NCI-H748 treated with DMSO at 0.1 percent for 48 hours (cell line): ENCODE measurements at regions not wholly inside any gene's neighbourhood (a gene's known extent, or its start where the extent isn't known, plus 50 kb on each side); places are given as distances from the start of the nearest gene placed in this dataset.
A peak's percentile ranks its signal among the peaks of the same experiment; 100 is the strongest.

Experiments
- DNase-seq: peaks from one replicate; lab custom pipeline; 2025; lab: John Stamatoyannopoulos, UW

GRCh38 chr3:103644450-103644849 is 1209.6 kb downstream of the ZPLD1 start:
- no peak for DNase-seq

DNA sequence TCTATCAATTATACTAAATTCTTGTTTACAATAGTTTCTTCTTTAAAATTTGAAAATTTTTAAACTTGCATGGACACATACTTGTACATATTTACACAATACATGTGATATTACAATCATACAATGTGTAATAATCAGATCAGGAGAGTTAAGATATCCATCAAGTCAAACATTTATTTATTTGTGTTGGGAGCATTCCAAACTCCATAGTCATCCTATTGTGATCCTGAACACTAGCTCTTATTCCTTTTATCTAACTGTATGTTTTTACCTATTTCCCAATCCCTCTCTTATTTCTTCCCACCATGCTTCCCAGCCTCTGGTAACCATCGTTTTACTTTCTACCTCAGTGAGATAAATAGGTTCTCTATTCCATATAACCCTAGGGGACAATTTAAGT is 1219.2 kb downstream of the ZPLD1 start:
- DNase-seq, result no peak

DNA sequence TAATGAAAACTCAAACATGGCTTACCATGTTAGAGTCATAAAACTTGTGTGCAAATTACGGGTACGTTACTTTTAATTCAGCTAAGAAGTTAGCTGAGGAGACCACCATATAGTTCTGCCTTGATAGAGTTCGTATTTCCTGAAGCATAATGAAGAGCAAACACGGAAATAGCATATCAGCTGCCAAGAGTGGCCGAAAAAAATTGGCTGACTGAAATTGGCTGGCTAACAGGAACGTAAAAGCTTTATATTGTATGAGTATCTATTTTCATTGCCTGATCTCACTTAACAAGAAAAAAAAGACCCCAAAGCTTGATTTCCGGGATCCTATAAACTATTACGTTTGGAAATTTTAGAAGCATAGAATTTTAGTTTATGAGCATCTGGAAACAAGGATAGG is 1222.9 kb downstream of the ZPLD1 start:
- no peak for DNase-seq

- DNase-seq, result no peak
Observed at GRCh38 chr3:103660810-103661209, 1226.0 kb downstream of the ZPLD1 start.

GRCh38 chr3:103662591-103662990 is 1227.8 kb downstream of the ZPLD1 start:
- DNase-seq, result no peak

DNA sequence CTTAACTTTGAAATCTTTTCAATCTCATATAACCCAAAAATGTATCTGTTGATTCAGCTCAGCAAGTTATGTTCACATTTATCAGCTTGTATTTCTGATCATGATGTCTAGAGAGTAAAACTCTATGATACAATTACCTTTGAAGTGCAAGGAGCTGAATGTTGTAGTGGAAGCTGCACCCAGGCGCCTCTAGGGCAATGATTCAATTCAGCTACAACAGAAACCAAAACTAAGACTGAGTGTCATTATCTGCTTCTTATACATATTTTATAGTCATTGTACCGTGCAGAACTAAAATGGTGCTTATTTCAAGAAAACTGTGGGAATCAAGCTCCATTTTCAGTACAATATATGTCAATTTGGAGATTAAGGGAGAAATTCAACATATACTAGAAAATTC is 1237.5 kb downstream of the ZPLD1 start:
- no peak for DNase-seq

DNA sequence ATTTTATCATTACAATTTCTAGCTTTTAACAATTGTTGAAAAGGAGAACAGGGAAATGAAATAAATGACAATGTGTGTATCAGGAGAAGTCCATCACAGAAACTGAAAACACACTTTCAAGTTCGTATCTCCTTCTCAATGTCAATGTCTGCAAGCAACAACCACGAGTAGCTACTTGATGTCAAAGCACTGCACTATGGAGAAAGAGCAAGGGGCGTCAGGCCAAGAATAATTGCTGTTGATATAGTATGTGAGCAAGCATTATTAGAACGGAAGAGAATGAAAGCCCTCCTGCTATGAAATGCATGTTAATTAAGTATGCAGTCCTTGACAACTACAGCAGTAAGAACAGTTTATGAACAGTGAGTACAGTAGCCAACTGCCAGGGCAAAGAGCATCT is 1250.1 kb downstream of the ZPLD1 start:
- peak; percentile 82 for DNase-seq

DNA sequence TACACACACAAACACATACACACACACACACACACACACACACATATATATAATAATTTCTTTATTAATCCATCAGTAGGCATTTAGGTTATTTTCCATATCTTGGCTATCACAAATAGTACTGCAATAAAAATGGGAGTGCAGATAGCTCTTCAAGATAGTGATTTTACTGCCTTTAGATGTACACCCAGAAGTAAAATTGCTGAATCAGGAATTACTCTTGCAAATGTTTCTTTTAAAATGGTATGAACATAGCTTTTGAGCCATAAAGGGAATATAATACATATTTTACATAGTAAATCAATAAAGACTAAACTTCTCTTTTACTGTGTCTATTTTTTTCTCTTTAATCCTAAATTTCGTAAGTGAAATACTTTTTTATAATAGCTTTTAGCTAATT is 1251.1 kb downstream of the ZPLD1 start:
- no peak for DNase-seq

DNA sequence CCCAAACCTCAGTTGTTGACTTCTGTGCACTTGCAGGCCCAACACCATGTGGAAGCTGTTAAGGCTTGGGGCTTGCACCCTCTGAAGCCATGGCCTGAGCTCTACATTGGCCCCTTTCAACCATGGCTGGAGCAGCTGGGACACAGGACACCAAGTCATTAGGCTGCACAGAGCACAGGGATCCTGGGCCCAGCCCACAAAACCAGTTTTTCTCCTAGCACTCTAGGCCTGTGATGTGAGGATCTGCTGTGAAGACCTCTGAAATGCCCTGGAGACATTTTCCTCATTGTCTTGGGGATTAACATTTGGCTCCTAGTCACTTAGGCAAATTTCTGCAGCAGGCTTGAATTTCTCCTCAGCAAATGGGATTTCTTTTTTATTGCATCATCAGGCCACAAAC is 1255.7 kb downstream of the ZPLD1 start:
- DNase-seq, result no peak

GRCh38 chr3:103693831-103694230 is 1259.0 kb downstream of the ZPLD1 start:
- no peak for DNase-seq

GRCh38 chr3:103698646-103699045 is 1263.8 kb downstream of the ZPLD1 start:
- no peak for DNase-seq

DNA sequence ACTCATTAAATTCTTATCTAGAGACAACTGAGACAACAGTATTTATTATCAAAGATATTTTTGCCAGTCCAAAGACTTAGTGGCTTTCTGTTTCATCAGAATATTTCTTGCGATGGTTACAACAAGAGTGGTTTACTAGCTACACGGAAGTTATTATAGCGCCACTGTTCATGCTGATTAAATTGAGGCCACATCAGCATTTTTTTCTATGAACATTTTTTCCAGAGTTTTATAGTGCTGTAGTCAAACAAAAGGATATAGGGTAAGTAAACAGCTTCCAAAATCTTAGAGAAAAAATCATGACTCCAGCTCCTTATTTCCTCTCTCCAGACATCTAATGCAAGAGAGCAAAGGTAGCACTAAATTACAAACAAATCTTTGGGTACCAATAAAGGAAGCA is 1264.4 kb downstream of the ZPLD1 start:
- no peak for DNase-seq

- DNase-seq, result no peak
Observed at GRCh38 chr3:103705641-103706040, 1270.8 kb downstream of the ZPLD1 start.

DNA sequence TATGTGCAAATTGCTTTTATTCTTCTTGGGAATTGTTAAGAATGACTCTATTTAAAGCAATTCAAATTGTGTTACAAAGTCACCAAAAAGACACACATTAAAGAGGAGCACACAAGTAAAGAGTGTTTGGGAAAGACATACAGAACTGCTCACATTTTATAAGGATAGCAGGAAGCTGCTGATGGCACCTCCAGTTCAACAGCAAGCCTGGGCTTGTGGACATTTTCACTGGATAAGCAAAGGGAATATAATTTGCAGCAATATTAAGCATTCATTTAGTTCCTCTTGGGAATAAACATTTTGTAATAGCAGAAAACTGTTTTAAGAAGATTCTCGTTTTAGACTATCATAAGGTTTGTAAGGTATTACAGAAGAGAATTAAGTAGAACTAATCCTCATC is 1271.9 kb downstream of the ZPLD1 start:
- DNase-seq, result no peak

GRCh38 chr3:103711670-103712069 is 1276.9 kb downstream of the ZPLD1 start:
- no peak for DNase-seq

DNA sequence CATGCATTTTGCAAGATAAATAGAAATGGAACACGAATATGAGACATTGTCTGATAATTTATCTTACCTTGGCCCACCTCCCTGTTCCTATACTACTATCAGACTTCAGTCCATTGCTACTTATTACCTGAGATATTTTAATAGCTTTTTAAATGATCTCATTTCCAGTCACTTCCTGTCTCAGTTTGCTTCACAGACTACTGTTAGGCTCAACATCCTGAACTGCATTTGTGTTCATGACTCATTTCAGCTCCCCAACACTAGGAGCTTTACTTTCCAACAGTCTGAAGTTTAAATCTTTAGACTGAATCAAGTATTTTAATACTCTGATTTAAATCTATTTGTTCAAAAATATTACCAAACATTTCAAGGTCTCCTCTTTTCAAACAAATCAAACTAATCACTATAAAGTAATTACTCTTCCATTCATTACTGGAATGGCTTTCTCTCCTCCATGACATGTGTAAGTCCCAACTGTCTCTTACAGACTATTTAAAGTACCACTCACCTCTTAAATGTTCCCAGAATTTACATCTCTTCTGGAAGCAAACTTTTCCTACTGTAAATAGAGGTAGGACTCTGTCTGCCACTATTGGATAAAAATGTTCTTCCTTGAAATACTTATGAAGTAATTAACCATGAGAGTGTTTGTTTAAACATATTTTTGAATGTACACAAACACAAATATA is 1277.6 kb downstream of the ZPLD1 start:
- peak; percentile 4 for DNase-seq

- no peak for DNase-seq
Observed at GRCh38 chr3:103729547-103729946, 1294.7 kb downstream of the ZPLD1 start.

GRCh38 chr3:103730744-103731143 is 1295.9 kb downstream of the ZPLD1 start:
- no peak for DNase-seq

GRCh38 chr3:103752986-103753385 is 1318.2 kb downstream of the ZPLD1 start:
- no peak for DNase-seq

GRCh38 chr3:103767635-103768034 is 1332.8 kb downstream of the ZPLD1 start:
- peak; percentile 50 for DNase-seq

DNA sequence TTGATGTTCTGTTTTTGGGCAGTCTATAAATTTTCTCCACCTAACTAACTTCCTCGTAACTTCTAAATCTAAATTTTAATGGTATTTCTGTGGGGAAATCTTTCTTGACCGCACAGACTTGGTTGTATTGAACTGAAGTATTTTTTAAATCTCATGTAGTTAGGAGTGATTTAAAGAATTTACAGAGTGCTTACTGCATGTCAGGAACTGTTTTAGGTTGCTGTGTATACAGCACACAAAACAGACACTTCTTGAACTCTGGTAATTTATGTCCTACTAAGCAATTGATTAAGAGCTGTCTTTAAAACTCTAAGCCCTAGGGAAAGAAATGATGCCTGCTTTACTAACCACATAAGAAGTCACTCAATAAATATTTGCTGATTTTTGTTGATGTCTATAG is 1350.2 kb downstream of the ZPLD1 start:
- no peak for DNase-seq

- DNase-seq, result no peak
Observed at GRCh38 chr3:103785537-103785936, 1350.7 kb downstream of the ZPLD1 start.

DNA sequence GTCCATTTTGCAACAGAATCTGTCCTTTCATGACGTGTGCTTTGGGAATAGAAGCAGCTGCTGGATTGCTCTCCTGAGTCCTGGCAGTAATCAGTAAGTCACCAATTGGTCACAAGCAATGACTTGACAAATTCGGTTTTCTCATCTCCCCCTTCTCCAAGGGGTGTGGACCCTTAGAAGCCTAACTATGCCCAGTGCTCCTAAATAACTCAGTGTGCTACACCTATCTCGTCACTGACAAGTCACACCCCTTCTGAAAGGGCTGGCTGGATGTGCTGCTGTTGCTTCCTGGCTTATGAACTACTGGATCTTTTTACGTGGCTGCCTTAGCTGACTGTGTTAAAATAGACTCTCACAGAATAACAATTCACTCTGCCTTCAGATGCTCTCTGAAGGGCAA is 1351.5 kb downstream of the ZPLD1 start:
- DNase-seq, result no peak

DNA sequence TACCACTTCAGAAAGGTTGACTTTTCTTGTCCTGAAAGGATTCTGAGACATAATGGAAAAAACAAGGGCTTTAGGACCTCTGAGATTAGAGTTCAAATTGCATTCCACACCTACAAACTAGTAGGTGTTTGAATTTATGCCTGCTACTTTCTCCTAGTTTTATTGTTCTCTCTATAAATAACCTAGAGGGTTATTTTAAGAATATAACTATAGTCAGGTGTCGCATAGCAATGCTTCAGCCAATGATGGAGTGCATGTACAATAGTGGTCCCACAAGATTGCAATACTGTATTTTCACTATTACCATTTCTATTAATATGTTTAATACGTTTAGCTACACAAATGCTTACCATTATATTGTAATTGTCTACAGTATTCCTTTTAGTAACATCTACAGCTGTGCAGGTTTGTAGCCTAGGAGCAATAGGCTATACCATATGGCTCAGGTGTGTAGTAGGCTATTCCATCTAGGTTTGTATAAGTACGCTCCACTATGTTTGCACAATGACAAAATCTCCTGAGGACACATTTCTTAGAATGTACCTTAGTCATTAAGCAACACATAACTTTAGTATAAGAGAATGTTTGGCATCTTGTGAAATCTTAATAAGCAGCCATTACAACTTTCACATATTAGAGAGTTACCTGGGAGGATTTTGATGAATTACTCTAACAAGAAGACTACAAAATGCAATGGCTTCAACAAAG is 1352.5 kb downstream of the ZPLD1 start:
- no peak for DNase-seq
